CD14-positive monocyte (primary cell): ENCODE measurements at regions not wholly inside any gene's neighbourhood (a gene's known extent, or its start where the extent isn't known, plus 50 kb on each side); places are given as distances from the start of the nearest gene placed in this dataset.
A peak's percentile ranks its signal among the peaks of the same experiment; 100 is the strongest.

Experiments
- DNase-seq, 3 donors: peaks; one replicate each; pipeline ENCODE4 v3.0.0-alpha.2; 2011 to 2022
- H2AFZ ChIP-seq: 2 replicates; pipeline ENCODE4 v1.6.0; 2012; ENCODE audit warnings: mild to moderate bottlenecking, low read depth, low read length, inconsistent platforms; ENCODE audit not compliant: insufficient read depth, poor library complexity, severe bottlenecking
- H3K27ac ChIP-seq, 2 donors: 1 replicate in 1 of 2; 2 replicates in 1 of 2; pipeline ENCODE4 v1.5.1; 2012 to 2013; ENCODE audit warnings: low read length in 2 of 2, control low read depth in 1 of 2, inconsistent platforms in 1 of 2, low read depth in 1 of 2, mild to moderate bottlenecking in 1 of 2
- H3K27me3 ChIP-seq, 2 donors: one replicate each; pipeline versions ENCODE4 v1.6.0 to v1.6.1; 2011 to 2013; ENCODE audit warnings: low read length in 2 of 2; ENCODE audit not compliant: control insufficient read depth in 2 of 2, insufficient read depth in 2 of 2
- H3K36me3 ChIP-seq, 2 donors: replicated peaks in 1 of 2; 1 replicate in 1 of 2; 2 replicates in 1 of 2; pipeline versions ENCODE4 v1.5.1 to v1.6.1; 2012 to 2013; ENCODE audit warnings: low read length in 2 of 2, control low read depth in 1 of 2, inconsistent platforms in 1 of 2, mild to moderate bottlenecking in 1 of 2; ENCODE audit not compliant: insufficient read depth in 2 of 2, control insufficient read depth in 1 of 2
- H3K4me1 ChIP-seq, 2 donors: 1 replicate in 1 of 2; 2 replicates in 1 of 2; pipeline versions ENCODE4 v1.5.1 to v1.6.1; 2012 to 2013; ENCODE audit warnings: low read length in 2 of 2, control low read depth in 1 of 2, inconsistent platforms in 1 of 2, mild to moderate bottlenecking in 1 of 2, moderate library complexity in 1 of 2; ENCODE audit not compliant: insufficient read depth in 2 of 2, control insufficient read depth in 1 of 2
- H3K4me2 ChIP-seq: replicated peaks from 2 replicates; pipeline ENCODE3; 2012; ENCODE audit warnings: low read length, moderate library complexity, mild to moderate bottlenecking; ENCODE audit not compliant: poor library complexity, severe bottlenecking; ENCODE audit errors: extremely low read depth
- H3K4me3 ChIP-seq, 3 experiments: fragments of 200-600 bp in 1 of 3; sonication (generic) in 1 of 3; replicated peaks in 1 of 3; 1 replicate in 2 of 3; 2 replicates in 1 of 3; pipeline ENCODE4 v1.5.1; 2011 to 2013; ENCODE audit warnings: low read length in 3 of 3, mild to moderate bottlenecking in 3 of 3, control low read depth in 2 of 3, low read depth in 2 of 3, inconsistent platforms in 1 of 3, moderate library complexity in 1 of 3
- H3K79me2 ChIP-seq: 2 replicates; pipeline ENCODE4 v1.6.0; 2012; ENCODE audit warnings: mild to moderate bottlenecking, control low read depth, inconsistent platforms, low read length, moderate library complexity; ENCODE audit not compliant: insufficient read depth
- H3K9ac ChIP-seq: 2 replicates; pipeline ENCODE4 v1.6.0; 2017; ENCODE audit warnings: low read length, mild to moderate bottlenecking; ENCODE audit not compliant: insufficient read depth, poor library complexity, severe bottlenecking
- H3K9me3 ChIP-seq, 2 donors: replicated peaks in 1 of 2; 1 replicate in 1 of 2; 2 replicates in 1 of 2; pipeline versions ENCODE4 v1.5.1 to v1.6.1; 2012 to 2013; ENCODE audit warnings: low read length in 2 of 2, control low read depth in 1 of 2; ENCODE audit not compliant: control insufficient read depth in 1 of 2, insufficient read depth in 1 of 2
- H4K20me1 ChIP-seq: 2 replicates; pipeline ENCODE4 v1.6.0; 2012; ENCODE audit warnings: mild to moderate bottlenecking, low read length, control low read depth, moderate library complexity; ENCODE audit not compliant: insufficient read depth
- H3K27ac Mint-ChIP-seq, 7 donors: one replicate each; pipeline ENCODE4 v1.8.0; 2020; ENCODE audit warnings: mild to moderate bottlenecking in 7 of 7, mixed read lengths in 7 of 7, moderate library complexity in 6 of 7, inconsistent platforms in 2 of 7
- H3K27me3 Mint-ChIP-seq, 3 donors: one replicate each; pipeline ENCODE4 v1.8.0; 2021 to 2022; ENCODE audit warnings: low read depth in 3 of 3, mild to moderate bottlenecking in 3 of 3, mixed read lengths in 3 of 3, moderate library complexity in 3 of 3, inconsistent platforms in 1 of 3
- H3K36me3 Mint-ChIP-seq, 2 donors: one replicate each; pipeline ENCODE4 v1.8.0; 2020; ENCODE audit warnings: mixed read lengths in 2 of 2, inconsistent platforms in 1 of 2, mild to moderate bottlenecking in 1 of 2
- H3K4me1 Mint-ChIP-seq: one replicate; pipeline ENCODE4 v1.8.0; 2020; ENCODE audit warnings: mild to moderate bottlenecking, mixed read lengths
- H3K4me3 Mint-ChIP-seq, 2 donors: one replicate each; pipeline ENCODE4 v1.8.0; 2020; ENCODE audit warnings: mild to moderate bottlenecking in 2 of 2, mixed read lengths in 2 of 2, moderate library complexity in 1 of 2
- H3K9me3 Mint-ChIP-seq, 7 donors: one replicate each; pipeline ENCODE4 v1.8.0; 2020 to 2022; ENCODE audit warnings: mixed read lengths in 7 of 7, mild to moderate bottlenecking in 6 of 7, moderate library complexity in 6 of 7, inconsistent platforms in 2 of 7
- WGBS: methylation state at CpG from one replicate; pipeline ENCODE4 v1.1.5; 2013; ENCODE audit warnings: missing lambda C conversion rate; ENCODE audit not compliant: insufficient coverage; 5-methylcytosine and 5-hydroxymethylcytosine counted together
- intact Hi-C, 2 donors: fragments of 100-400 bp; cut with micrococcal nuclease; formaldehyde crosslinking; loops; one replicate each; pipeline versions ENCODE4 v1.15.0 to v1.15.1; 2023
- TF ChIP-seq, protein P1 (sequence below): fragments of 200-600 bp; IDR thresholded peaks from one replicate; pipeline ENCODE4 v1.8.0; 2022; ENCODE audit warnings: antibody characterized with exemption, mild to moderate bottlenecking

DNA sequence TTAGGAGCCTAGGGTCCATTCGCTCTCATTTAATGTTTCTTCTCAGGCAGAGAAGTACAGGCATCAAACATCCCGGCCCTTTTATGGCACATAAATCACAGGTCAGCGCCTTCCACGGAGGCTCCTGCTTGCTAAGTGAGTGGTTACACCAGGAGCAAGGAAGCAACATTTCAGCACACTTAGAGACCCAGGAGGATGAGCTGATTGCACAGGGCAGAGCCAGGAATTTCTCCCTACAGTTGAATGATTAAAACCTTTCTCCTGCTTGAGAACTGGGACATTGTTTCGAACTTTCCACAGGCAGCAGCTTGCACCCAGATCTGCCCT is 233.4 kb downstream of the SPTSSA start:
- H3K36me3 Mint-ChIP-seq, result no peaks in the 10 kb centered on the region
- no peak overlapping the region for H3K27ac ChIP-seq
- H3K27me3 ChIP-seq, result peaks cover 0 to 4% of the 10 kb centered on the region in 2 donors
- 90% methylated on average over 5 of the region's 5 CpGs for WGBS
- no peak overlapping the region for H3K9ac ChIP-seq
- H3K27me3 Mint-ChIP-seq, result peaks cover 2 to 12% (median 11%) of the 10 kb centered on the region in 3 donors
- H2AFZ ChIP-seq, result no peak overlapping the region
- no peaks in the 10 kb centered on the region for H3K9me3 Mint-ChIP-seq
- H3K9me3 ChIP-seq, result no peaks in the 10 kb centered on the region
- no peaks in the 10 kb centered on the region for H3K79me2 ChIP-seq
- no peak overlapping the region for H3K4me2 ChIP-seq
- no peaks in the 10 kb centered on the region for H3K36me3 ChIP-seq
- H3K27ac Mint-ChIP-seq, result peak overlapping the region in 1 of 7 donors; percentile 2
- no peaks in the 10 kb centered on the region for H3K4me1 ChIP-seq
- intact Hi-C loops, result loop anchor here (5.0 kb wide), 1 partner anchor 386 kb away; no protein-coding TSS in a partner anchor
- TF ChIP-seq, protein P1, sequence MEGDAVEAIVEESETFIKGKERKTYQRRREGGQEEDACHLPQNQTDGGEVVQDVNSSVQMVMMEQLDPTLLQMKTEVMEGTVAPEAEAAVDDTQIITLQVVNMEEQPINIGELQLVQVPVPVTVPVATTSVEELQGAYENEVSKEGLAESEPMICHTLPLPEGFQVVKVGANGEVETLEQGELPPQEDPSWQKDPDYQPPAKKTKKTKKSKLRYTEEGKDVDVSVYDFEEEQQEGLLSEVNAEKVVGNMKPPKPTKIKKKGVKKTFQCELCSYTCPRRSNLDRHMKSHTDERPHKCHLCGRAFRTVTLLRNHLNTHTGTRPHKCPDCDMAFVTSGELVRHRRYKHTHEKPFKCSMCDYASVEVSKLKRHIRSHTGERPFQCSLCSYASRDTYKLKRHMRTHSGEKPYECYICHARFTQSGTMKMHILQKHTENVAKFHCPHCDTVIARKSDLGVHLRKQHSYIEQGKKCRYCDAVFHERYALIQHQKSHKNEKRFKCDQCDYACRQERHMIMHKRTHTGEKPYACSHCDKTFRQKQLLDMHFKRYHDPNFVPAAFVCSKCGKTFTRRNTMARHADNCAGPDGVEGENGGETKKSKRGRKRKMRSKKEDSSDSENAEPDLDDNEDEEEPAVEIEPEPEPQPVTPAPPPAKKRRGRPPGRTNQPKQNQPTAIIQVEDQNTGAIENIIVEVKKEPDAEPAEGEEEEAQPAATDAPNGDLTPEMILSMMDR, result no peak
- H4K20me1 ChIP-seq, result no peaks in the 10 kb centered on the region
- no peak for DNase-seq
- H3K4me3 Mint-ChIP-seq, result no peak overlapping the region
- H3K4me1 Mint-ChIP-seq, result no peaks in the 10 kb centered on the region
- no peak overlapping the region for H3K4me3 ChIP-seq

DNA sequence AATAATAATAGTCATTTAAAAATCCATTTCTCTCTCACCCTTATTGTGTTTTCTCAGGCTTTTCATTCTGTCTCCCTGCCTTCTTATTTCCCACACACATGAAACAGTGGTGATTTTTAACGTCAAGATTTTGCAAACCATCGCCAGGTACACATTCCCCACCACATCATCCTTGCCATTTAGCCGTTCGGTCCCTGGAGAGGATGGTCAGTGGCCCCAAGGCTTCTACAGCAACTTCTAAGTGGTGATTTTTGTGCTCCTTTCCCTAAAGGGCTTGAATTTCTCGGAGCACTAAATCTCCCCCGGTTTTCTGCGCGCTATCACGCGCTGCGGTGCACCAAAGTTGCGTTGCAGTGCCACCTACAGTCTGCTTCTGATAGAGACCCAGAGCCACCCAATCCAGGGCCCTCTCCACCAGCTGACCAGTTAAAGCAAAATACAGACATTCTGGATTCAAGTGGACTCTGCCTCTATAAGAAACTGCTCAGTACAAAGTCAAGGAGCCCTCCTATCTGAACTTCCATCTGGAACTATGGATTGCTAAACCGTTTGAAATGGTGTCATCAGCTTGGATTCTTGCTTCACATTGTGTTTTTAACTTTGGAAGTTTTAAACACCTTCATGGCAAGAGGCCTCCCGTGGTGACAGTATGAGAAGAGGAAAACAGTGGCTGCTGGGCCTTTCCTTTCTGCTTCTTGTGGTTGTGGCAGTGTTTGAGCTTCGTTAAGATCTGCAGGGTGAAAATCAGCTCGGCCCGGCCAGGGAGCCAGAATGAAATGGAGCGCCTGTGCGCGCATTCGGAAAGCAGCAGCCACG is 234.0 kb downstream of the SPTSSA start:
- Histone ChIP-seq H3K9ac (no peak overlapping the region), H3K79me2 (no peaks in the 10 kb centered on the region), H4K20me1 (no peaks in the 10 kb centered on the region), H3K4me1 (no peaks in the 10 kb centered on the region), H3K4me3 (no peak overlapping the region), H3K27ac (no peak overlapping the region), H3K9me3 (no peaks in the 10 kb centered on the region), H2AFZ (no peak overlapping the region), H3K36me3 (no peaks in the 10 kb centered on the region), H3K4me2 (no peak overlapping the region), H3K27me3 (peaks cover 0 to 6% of the 10 kb centered on the region in 2 donors)
- Mint-ChIP-seq H3K4me3 (no peak overlapping the region), H3K4me1 (no peaks in the 10 kb centered on the region), H3K27me3 (peaks cover 2 to 14% (median 11%) of the 10 kb centered on the region in 3 donors), H3K9me3 (no peaks in the 10 kb centered on the region), H3K27ac (peak overlapping the region in 1 of 7 donors; percentile 2), H3K36me3 (no peaks in the 10 kb centered on the region)
- intact Hi-C loops, result loop anchor here (5.0 kb wide), 1 partner anchor 386 kb away; no protein-coding TSS in a partner anchor
- peak in 2 of 3 donors; percentile 9 to 23 for DNase-seq
- WGBS, result 36% methylated on average over 18 of the region's 22 CpGs
- TF ChIP-seq, protein P1, result peak; percentile 65
